HG03135 (cell line): ENCODE measurements at regions not wholly inside any gene's neighbourhood (a gene's known extent, or its start where the extent isn't known, plus 50 kb on each side); places are given as distances from the start of the nearest gene placed in this dataset.
"Not testable (repeated sequence)": the region's sequence is repeated elsewhere in the genome, so short reads cannot be mapped to it uniquely, and the experiment has no call there.

Experiments
- ATAC-seq: cut with Tn5 transposase; IDR thresholded peaks from one replicate; pipeline ENCODE4 v1.9.1; 2021; ENCODE audit warnings: mild to moderate bottlenecking, moderate library complexity; ENCODE audit not compliant: unreplicated experiment

DNA sequence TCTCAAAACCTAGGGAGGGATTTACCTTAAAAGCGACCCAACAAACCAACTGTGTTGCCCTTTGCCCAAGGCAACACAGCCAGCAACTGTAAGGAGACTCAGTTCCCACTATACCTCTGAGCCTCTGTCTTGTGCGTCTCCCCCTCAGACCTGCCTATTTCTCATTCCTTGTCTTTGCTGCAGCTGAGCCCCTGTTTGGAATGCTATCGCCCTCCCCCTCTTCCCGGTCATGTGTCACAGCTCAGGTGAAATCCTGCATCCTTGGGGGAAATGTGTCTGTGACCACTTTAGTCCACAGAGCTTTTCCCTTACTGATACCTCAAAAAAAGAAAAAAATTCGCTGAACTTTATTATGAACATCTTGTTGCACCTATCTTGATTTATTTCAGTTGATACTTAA, 52.0 kb upstream of the LRIG1 start:
- ATAC-seq: no peak

DNA sequence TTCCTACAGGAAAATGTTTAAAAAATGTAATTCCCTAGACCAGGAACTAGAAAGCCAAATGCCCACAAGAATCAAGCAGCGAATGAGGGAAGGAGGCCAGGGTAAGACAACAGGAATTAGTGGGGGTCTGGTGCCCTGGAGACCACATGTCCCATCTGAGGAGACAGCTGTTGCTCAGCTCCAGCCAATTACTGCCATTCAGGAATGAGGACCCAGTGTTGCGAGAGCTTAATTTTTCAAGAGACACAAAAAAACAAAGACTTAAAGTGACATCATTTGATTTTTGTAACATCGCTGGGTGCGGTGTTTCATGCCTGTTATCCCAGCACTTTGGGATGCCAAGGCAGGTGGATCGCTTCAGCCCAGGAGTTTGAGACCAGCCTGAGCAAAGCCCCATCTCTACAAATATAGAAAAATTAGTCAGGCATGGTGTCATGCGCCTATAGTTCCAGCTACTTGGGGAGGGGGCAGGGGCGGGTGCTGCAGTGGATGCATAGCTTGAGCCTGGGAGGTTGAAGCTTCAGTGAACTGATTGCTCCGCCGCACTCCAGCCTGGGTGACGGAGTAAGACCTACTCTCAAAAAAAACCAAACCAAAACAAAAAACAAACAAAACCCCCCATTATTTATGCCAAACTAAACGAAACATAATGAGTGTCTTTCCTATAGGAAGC, 52.8 kb upstream of the LRIG1 start:
- no peak for ATAC-seq

- no peak for ATAC-seq
These were observed 53.4 kb upstream of the LRIG1 start for GRCh38 chr3:66554178-66554577.

GRCh38 chr3:66555214-66555844, 54.5 kb upstream of the LRIG1 start:
- ATAC-seq: no peak

GRCh38 chr3:66557170-66557569, 56.3 kb upstream of the LRIG1 start:
- no peak for ATAC-seq

GRCh38 chr3:66559924-66560323, 59.1 kb upstream of the LRIG1 start:
- not testable (repeated sequence) for ATAC-seq

GRCh38 chr3:66561367-66561766, 60.5 kb upstream of the LRIG1 start:
- no peak for ATAC-seq

GRCh38 chr3:66565301-66565700, 64.5 kb upstream of the LRIG1 start:
- ATAC-seq: no peak

- no peak for ATAC-seq
These were observed 66.3 kb upstream of the LRIG1 start for GRCh38 chr3:66567077-66567476.

DNA sequence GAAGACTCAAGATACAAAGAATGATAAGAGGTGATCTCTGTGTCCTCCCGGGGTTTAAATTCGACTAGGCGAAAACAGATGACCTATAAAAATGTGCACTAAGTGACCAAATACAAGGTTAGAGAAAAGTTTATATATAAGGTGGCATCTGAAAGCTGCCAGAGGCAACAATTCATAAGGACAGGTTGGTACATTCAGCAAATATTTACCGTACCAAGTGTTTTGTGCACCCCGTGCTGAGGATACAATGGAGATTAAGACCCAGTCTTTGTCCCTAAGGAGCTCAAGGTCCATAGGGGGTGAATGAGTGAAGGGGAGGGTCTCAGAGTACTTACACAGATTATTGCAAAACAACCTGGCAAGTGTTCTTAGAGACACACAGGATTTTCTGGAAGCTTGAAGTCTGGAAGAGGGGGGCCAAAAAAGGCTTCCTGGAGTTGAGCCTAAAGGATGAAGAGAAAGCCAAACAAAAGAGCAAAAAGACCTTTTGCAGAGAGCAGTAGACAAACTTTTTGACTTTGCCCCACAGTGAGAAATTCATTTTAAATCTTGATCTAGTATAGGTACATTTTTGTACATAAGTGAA, 71.4 kb upstream of the LRIG1 start:
- no peak for ATAC-seq

DNA sequence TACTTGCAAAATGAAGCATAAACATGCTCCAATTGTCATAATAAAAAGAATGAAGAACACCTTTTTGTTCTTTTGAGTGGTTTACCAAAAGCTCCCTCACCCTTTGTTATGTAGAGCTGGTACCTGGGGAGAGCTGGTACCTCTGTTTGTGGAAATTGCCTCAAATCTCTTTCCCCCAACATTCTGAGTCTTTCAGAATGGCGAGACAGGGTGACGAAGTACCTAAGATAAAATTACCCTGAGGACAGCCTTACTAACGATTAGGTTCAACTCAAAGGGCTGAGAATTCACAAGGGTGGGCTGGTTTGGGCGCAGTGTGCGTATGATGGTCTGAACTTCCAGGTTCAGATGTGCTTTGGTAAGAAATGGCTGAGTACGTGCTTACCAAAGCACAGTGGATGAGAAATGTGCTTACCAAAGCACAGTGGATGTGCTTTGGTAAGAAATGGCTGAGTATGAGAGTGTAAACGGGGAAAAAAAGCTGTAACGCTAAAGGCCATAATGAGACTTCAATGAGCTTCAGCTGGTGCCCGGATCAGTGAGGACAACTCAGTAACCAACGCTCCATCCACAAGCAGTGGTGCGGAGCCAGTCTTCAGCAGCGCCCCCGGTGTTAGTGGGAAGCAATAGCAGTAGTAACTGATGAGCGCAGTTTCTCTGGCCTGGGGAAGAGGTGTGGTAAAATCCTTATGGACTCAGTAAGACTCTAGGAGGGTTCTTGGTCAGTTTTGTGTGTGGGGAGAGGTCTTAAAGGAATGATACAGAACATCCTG, 72.3 kb upstream of the LRIG1 start:
- no peak for ATAC-seq

DNA sequence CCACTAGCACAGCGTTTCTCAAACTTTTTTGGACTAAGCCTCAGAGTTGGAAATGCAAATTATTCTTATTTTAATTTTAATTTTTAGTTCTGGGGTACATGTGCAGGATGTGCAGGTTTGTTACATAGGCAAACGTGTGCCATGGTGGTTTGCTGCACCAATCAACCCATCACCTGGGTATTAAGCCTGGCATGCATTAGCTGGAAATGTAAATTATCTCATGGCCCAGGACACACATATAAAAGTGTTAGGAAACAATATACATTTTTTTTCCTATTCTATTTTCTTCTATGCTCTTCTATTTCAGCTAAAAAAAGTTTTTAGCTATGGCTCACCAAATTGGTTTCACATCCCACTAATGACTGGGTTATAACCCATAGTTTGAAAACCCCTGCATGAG, 73.3 kb upstream of the LRIG1 start:
- no peak for ATAC-seq

DNA sequence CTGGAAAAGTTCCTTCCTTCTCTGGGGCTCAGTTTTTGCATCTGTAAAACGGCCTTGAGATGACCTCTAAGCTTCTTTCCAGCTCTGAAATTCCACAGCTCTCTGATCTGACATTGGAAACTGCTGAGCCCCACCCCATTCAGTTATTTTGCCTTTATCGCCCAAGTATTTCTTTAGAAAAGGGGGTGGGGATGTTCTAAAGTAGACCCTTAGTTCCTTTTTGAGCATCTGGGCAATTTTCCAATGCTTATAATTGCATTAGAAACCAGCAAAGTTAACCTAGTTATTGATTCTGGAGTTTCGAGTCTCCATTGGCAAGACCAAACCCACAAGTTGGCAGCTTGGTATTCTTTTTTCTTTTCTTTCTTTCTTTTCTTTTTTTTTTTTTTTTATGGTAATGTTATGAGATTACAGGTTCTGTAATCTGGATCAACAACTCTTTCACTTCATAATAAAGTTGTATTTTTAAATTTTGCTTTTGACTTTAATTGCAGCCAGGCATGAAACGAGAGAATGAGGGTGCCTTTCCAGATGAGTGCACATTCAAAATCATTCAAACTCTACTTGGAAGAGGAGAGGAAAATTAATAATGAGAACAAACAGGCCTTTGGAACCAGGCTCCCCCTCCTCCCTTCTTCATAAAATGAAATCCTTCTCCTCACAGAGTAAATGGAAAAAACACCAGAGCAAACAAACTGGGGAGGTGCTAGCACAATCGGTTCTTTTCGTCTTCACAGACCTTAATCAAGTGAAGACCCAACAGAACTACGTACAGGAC, 76.8 kb upstream of the LRIG1 start:
- no peak for ATAC-seq

DNA sequence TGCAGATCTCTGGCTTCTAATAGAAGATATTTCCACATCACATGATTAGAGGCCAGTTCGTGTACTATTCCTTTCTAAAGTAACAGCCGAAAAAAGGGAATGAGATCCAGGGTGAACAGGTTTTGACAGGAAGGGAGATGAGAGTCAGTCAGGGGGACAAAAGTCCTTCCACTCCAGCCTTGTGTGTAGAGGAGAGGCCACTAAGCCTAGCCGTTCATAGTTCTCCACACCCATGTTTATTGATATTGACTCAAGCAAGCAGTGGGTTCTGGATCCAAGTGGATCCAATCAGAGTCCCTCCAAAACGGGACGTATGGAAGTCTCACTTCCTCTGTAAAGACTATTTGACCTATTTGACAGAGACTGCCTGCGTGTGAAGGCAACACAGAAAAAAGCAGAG, 80.4 kb upstream of the LRIG1 start:
- no peak for ATAC-seq

DNA sequence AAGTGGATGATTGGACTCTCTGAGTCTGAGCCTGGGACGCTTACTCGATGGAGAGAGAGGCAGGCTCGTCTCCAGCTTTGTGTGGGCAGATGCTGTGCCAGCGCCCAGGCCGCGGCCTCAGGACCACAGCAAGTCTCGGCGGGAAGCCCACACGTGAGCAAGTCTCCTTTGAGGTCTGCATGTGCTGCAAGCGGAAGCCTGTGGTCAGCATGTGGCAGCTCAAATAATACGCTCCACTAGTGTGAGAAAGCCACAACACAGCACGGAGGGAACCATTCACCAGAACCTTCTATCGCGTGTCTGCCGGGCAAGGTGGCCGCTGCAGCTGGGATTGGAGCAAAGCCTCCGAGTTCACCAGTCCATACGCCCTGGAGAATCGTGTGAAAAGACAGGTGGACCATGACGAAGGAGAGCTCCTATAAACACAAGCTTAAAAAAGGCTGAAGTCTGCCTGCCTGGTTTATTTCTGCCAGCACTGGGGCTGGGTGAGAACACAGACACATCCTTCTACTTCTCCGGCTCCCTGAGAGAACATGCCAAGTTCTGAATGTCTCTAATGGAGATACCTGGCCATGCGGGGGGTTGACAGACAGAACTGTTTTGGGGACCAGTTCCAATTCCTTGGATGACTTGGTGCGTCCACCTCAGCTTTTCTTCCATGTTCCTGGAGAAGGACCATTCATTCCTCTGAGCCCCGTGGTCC, 82.0 kb upstream of the LRIG1 start:
- peak; percentile 97 for ATAC-seq

GRCh38 chr3:66583424-66584040, 82.7 kb upstream of the LRIG1 start:
- ATAC-seq: no peak

- no peak for ATAC-seq
These were observed 84.8 kb upstream of the LRIG1 start for GRCh38 chr3:66585520-66586095.

- ATAC-seq: no peak
These were observed 86.0 kb upstream of the LRIG1 start for GRCh38 chr3:66586853-66587252.

- ATAC-seq: no peak
These were observed 87.6 kb upstream of the LRIG1 start for GRCh38 chr3:66588340-66588847.
